BLaER1 (cell line): ENCODE measurements at regions not wholly inside any gene's neighbourhood (a gene's known extent, or its start where the extent isn't known, plus 50 kb on each side); places are given as distances from the start of the nearest gene placed in this dataset.

Experiments
- H3K27ac ChIP-seq: shearing (Covaris generic); formaldehyde crosslinking; 2 replicates; pipeline ENCODE4 v1.8.1; 2022
- H3K27me3 ChIP-seq: shearing (Covaris generic); formaldehyde crosslinking; 2 replicates; pipeline ENCODE4 v1.8.1; 2022
- H3K36me3 ChIP-seq: shearing (Covaris generic); formaldehyde crosslinking; 2 replicates; pipeline ENCODE4 v1.8.1; 2022
- H3K4me1 ChIP-seq: shearing (Covaris generic); formaldehyde crosslinking; 2 replicates; pipeline ENCODE4 v1.8.1; 2022
- H3K4me2 ChIP-seq: shearing (Covaris generic); formaldehyde crosslinking; 2 replicates; pipeline ENCODE4 v1.8.1; 2022
- H3K4me3 ChIP-seq: shearing (Covaris generic); formaldehyde crosslinking; 2 replicates; pipeline ENCODE4 v1.8.1; 2022
- H3K9ac ChIP-seq: shearing (Covaris generic); formaldehyde crosslinking; 2 replicates; pipeline ENCODE4 v1.8.1; 2022
- H3K9me3 ChIP-seq: shearing (Covaris generic); formaldehyde crosslinking; 2 replicates; pipeline ENCODE4 v1.8.1; 2022
- H4K20me1 ChIP-seq: shearing (Covaris generic); formaldehyde crosslinking; 2 replicates; pipeline ENCODE4 v1.8.1; 2022
- Cebpa-rat ChIP-seq: shearing (Covaris generic); IDR thresholded peaks from 2 replicates; pipeline ENCODE4 v1.8.1; 2022

DNA sequence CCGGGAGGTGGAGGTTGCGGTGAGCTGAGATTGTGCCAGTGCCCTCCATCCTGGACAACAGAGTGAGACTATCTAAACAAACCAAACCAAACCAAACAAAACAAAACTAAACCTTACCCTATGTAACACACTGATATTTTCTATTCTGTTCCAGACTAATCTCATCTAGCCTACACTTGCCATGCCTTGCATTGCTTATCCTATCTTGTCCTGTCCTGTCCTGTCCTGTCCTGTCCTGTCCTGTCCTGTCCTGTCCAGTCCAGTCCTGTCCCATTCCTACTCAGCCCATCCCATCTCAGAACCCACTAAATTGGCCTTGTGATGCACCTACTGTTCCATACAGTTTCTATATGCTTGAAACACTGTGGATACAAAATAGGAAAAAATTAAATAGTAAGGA is 64.7 kb upstream of the HDAC9 start:
- Histone ChIP-seq H3K9ac (no peak overlapping the region), H3K9me3 (no peaks in the 10 kb centered on the region), H3K4me2 (no peak overlapping the region), H3K27ac (no peak overlapping the region), H3K27me3 (no peaks in the 10 kb centered on the region), H3K4me3 (no peak overlapping the region), H3K36me3 (no peaks in the 10 kb centered on the region), H3K4me1 (no peaks in the 10 kb centered on the region), H4K20me1 (no peaks in the 10 kb centered on the region)
- no peak for TF ChIP-seq Cebpa-rat

DNA sequence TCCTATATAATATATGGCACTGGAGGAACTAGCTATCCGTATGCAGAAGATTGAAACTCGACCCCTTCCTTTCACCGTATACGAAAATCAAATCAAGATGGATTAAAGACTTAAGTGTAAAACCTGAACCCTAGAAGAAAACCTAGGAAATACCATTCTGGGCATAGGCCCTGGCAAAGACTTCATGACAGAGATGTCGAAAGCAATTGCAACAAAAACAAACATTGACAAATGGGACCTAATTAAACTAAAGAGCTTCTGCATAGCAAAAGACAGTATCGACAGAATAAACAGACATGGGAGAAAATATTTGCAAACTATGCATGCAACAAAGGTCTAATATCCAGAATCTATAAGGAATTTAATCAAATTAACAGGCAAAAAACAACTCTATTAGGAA is 61.4 kb upstream of the HDAC9 start:
- Histone ChIP-seq H3K4me2 (no peak overlapping the region), H4K20me1 (no peaks in the 10 kb centered on the region), H3K4me1 (no peaks in the 10 kb centered on the region), H3K27me3 (no peaks in the 10 kb centered on the region), H3K9me3 (no peaks in the 10 kb centered on the region), H3K9ac (no peak overlapping the region), H3K36me3 (no peaks in the 10 kb centered on the region), H3K4me3 (no peak overlapping the region), H3K27ac (no peak overlapping the region)
- no peak for TF ChIP-seq Cebpa-rat

DNA sequence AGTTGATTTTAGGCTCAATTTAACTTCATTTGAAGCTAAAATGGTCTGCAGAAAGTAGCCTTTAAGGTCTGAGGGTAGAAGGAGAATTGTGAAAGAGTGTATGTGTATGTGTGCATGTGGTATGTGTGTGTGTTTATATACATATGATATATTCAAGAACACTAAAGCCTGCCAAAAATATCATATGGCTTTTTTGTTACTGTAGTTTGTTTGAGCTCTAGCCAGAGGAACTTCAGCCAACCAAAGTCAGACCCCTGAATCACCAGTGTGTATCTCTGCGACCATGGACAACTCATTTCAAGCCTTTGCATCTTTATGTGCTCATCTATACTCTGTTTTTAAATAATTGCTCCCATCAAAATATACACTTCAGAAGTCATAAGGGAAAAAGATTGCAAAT is 58.4 kb upstream of the HDAC9 start:
- Histone ChIP-seq H3K4me1 (no peaks in the 10 kb centered on the region), H3K36me3 (no peaks in the 10 kb centered on the region), H3K4me2 (no peak overlapping the region), H3K27ac (no peak overlapping the region), H3K9ac (no peak overlapping the region), H3K9me3 (no peaks in the 10 kb centered on the region), H3K27me3 (no peaks in the 10 kb centered on the region), H4K20me1 (no peaks in the 10 kb centered on the region), H3K4me3 (no peak overlapping the region)
- no peak for TF ChIP-seq Cebpa-rat

DNA sequence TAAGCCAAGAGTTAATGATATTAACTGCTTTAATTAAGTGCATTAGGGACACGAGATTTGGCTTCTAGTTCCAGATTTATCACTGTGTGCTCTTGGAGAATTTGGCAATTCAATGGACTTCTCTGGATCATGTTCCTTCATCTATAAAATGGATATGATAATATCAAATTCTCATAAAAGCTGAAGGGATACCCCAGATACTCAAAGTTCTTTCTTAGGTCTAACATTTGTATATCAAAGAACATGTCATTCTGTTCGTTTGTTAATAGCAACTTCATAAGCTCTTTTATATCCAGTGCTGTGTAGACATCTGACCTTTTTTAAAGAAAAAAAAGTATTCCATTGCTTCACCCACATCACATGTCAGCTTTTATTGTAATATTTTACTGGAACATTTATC is 54.6 kb upstream of the HDAC9 start:
- Histone ChIP-seq H3K4me1 (peaks cover 21% of the 10 kb centered on the region), H3K27ac (no peak overlapping the region), H3K27me3 (no peaks in the 10 kb centered on the region), H3K4me3 (no peak overlapping the region), H4K20me1 (no peaks in the 10 kb centered on the region), H3K9me3 (no peaks in the 10 kb centered on the region), H3K36me3 (no peaks in the 10 kb centered on the region), H3K9ac (no peak overlapping the region), H3K4me2 (no peak overlapping the region)
- TF ChIP-seq Cebpa-rat = no peak

DNA sequence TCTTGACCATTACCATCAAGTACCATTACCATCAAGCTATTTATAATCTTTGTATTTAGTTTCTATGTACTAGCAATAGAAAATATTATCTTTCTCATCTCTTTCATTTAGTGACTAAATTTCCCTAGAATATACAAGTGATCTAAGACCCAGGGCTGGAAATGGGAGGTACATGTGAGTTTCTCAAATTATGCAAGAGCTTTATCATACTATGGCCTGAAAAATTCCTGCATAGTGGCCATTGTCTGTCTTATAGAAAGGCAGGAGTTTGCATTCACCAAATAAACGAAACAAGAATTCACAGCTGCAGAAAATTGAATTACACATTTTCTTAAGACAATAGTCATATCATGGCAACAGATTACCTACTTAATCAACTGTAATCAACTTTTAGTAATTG is 50.7 kb upstream of the HDAC9 start:
- no peak for TF ChIP-seq Cebpa-rat
- Histone ChIP-seq H3K27ac (no peak overlapping the region), H3K36me3 (no peaks in the 10 kb centered on the region), H3K9me3 (no peaks in the 10 kb centered on the region), H3K4me2 (no peak overlapping the region), H3K9ac (no peak overlapping the region), H3K4me3 (no peak overlapping the region), H3K4me1 (peaks cover 25% of the 10 kb centered on the region), H4K20me1 (no peaks in the 10 kb centered on the region), H3K27me3 (no peaks in the 10 kb centered on the region)

DNA sequence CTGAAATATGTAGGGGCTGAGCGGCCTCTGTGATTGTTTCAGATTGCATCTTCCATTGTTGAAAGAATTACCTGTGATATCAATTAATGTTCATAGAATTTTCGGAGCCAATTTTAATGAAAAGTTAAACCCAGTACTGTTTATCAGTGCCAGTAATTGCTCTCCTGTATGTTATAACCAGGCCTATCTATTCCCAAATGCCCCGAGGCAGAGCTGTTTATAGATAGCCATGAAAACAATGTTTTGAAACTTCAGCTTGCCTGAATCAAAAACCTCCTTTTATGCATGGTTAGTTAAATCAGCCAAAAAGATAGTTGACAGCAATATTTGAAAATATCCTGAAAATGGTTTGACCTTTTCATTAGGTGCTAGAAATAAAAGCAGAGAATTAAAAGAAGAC is 50.1 kb upstream of the HDAC9 start:
- Histone ChIP-seq H3K36me3 (no peaks in the 10 kb centered on the region), H3K9ac (no peak overlapping the region), H4K20me1 (no peaks in the 10 kb centered on the region), H3K4me3 (no peak overlapping the region), H3K9me3 (no peaks in the 10 kb centered on the region), H3K4me1 (peaks cover 25% of the 10 kb centered on the region), H3K27ac (no peak overlapping the region), H3K4me2 (peak overlapping the region; percentile 13; the same call in 1 of the 2 replicates), H3K27me3 (no peaks in the 10 kb centered on the region)
- no peak for TF ChIP-seq Cebpa-rat
